Endothelial cell of umbilical vein (primary cell): ENCODE measurements at regions not wholly inside any gene's neighbourhood (a gene's known extent, or its start where the extent isn't known, plus 50 kb on each side); places are given as distances from the start of the nearest gene placed in this dataset.

Source experiments
- BruUV-seq: library from RNA; stranded (reverse); fragments of 400-500 nt; replicated peaks from 2 replicates; lab custom pipeline; 2021; lab: Mats Ljungman, UMichigan
- CTCF ChIA-PET: fragments of 300-600, 350-600 bp; sonication (Branson Sonifier 250); formaldehyde crosslinking; loops from one replicate; lab custom pipeline; 2021; ENCODE audit warnings: antibody characterized with exemption, inconsistent platforms; lab: Charles Lee
- POLR2A ChIA-PET: fragments of 300-600, 350-600 bp; sonication (Branson Sonifier 250); formaldehyde crosslinking; loops from one replicate; lab custom pipeline; 2021; ENCODE audit warnings: antibody characterized with exemption, inconsistent platforms; lab: Charles Lee
- DNase-seq: peaks from one replicate; pipeline ENCODE4 v3.0.0-alpha.2; 2011; ENCODE audit warnings: low read depth, low spot score
- FAIRE-seq: peaks from 2 replicates; lab custom pipeline; 2011; peaks lifted over from hg19 to GRCh38; lab: Jason Lieb, UNC
- H2AFZ ChIP-seq: 2 replicates; pipeline ENCODE4 v1.6.0; 2012; ENCODE audit warnings: low read depth, low read length, control low read depth, inconsistent platforms
- H3K27ac ChIP-seq: 2 replicates; pipeline ENCODE4 v1.5.1; 2011; ENCODE audit warnings: low read depth, mild to moderate bottlenecking, control low read depth, low read length, moderate library complexity; ENCODE audit not compliant: insufficient read depth
- H3K27me3 ChIP-seq, 2 experiments: 2 replicates each; pipeline versions ENCODE4 v1.6.0 to v1.6.1; 2011; ENCODE audit warnings: low read length in 2 of 2, mixed read lengths in 1 of 2; ENCODE audit not compliant: control insufficient read depth in 2 of 2, insufficient read depth in 2 of 2
- H3K36me3 ChIP-seq, 2 experiments: 2 replicates in 1 of 2; 3 replicates in 1 of 2; pipeline ENCODE4 v1.5.1; 2011; ENCODE audit warnings: low read length in 2 of 2, mild to moderate bottlenecking in 1 of 2, moderate library complexity in 1 of 2; ENCODE audit not compliant: control insufficient read depth in 2 of 2, insufficient read depth in 2 of 2; ENCODE audit errors: extremely low read depth in 1 of 2
- H3K4me1 ChIP-seq: 3 replicates; pipeline ENCODE4 v1.5.1; 2011; ENCODE audit warnings: mild to moderate bottlenecking, low read length; ENCODE audit not compliant: control insufficient read depth, insufficient read depth; ENCODE audit errors: extremely low read depth
- H3K4me2 ChIP-seq: 2 replicates; pipeline ENCODE4 v1.6.1; 2011; ENCODE audit warnings: low read length, control low read depth, mixed read lengths; ENCODE audit not compliant: insufficient read depth
- H3K4me3 ChIP-seq, 3 experiments: fragments of 200-600 bp in 1 of 3; sonication (generic), shearing (Covaris generic) in 1 of 3; replicated peaks in 1 of 3; 2 replicates each; pipeline ENCODE4 v1.5.1; 2011 to 2016; ENCODE audit warnings: control low read depth in 3 of 3, low read length in 3 of 3, mild to moderate bottlenecking in 2 of 3, inconsistent platforms in 1 of 3, low read depth in 1 of 3, moderate library complexity in 1 of 3; ENCODE audit not compliant: insufficient read depth in 1 of 3
- H3K79me2 ChIP-seq: 2 replicates; pipeline ENCODE4 v1.6.0; 2012; ENCODE audit warnings: low read length, inconsistent platforms; ENCODE audit not compliant: control insufficient read depth, insufficient read depth
- H3K9ac ChIP-seq: replicated peaks from 2 replicates; pipeline ENCODE3; 2011; ENCODE audit warnings: low read length, control low read depth; ENCODE audit not compliant: insufficient read depth; ENCODE audit errors: extremely low read depth
- H3K9me1 ChIP-seq: replicated peaks from 3 replicates; pipeline ENCODE4 v1.6.0; 2011; ENCODE audit warnings: mild to moderate bottlenecking, low read length; ENCODE audit not compliant: control insufficient read depth, insufficient read depth; ENCODE audit errors: extremely low read depth
- H3K9me3 ChIP-seq: replicated peaks from 2 replicates; pipeline ENCODE4 v1.5.1; 2012; ENCODE audit warnings: low read length, inconsistent platforms; ENCODE audit not compliant: control insufficient read depth, insufficient read depth
- H4K20me1 ChIP-seq: replicated peaks from 2 replicates; pipeline ENCODE3; 2011; ENCODE audit warnings: mild to moderate bottlenecking, low read length; ENCODE audit not compliant: control insufficient read depth, insufficient read depth; ENCODE audit errors: extremely low read depth
- EZH2 ChIP-seq: IDR thresholded peaks from 2 replicates; pipeline ENCODE4 v1.6.1; 2012; ENCODE audit warnings: borderline replicate concordance, low read depth, mild to moderate bottlenecking, moderate library complexity, low read length, inconsistent platforms; ENCODE audit not compliant: severe bottlenecking
- FOS ChIP-seq: IDR thresholded peaks from 2 replicates; pipeline ENCODE4 v1.6.1; 2011; ENCODE audit warnings: mild to moderate bottlenecking, low read length, moderate library complexity, borderline replicate concordance; ENCODE audit not compliant: insufficient read depth
- GATA2 ChIP-seq: IDR thresholded peaks from 2 replicates; pipeline ENCODE4 v1.7.0; 2011; ENCODE audit warnings: low read depth, mild to moderate bottlenecking, moderate library complexity, mixed read lengths, low read length; ENCODE audit not compliant: insufficient read length, insufficient read depth
- JUN ChIP-seq: IDR thresholded peaks from 2 replicates; pipeline ENCODE4 v1.6.1; 2011; ENCODE audit warnings: borderline replicate concordance, low read depth; ENCODE audit not compliant: insufficient read length, insufficient read depth
- MAX ChIP-seq: IDR thresholded peaks from 2 replicates; pipeline ENCODE4 v1.6.1; 2011; ENCODE audit not compliant: insufficient read depth, insufficient read length
- MYC ChIP-seq: IDR thresholded peaks from one replicate; pipeline ENCODE4 v1.6.1; 2011; ENCODE audit warnings: mild to moderate bottlenecking, low read depth, low read length
- POLR2A ChIP-seq: IDR thresholded peaks from 2 replicates; pipeline ENCODE4 v1.6.1; 2012; ENCODE audit warnings: low read depth, mild to moderate bottlenecking, control low read depth, low read length
- POLR2AphosphoS5 ChIP-seq: IDR thresholded peaks from 2 replicates; pipeline ENCODE4 v1.6.1; 2012; ENCODE audit warnings: low read depth, mild to moderate bottlenecking, control low read depth, low read length, moderate library complexity; ENCODE audit not compliant: insufficient read depth
- dilution Hi-C: fragments of 300-500 bp; cut with MboI; formaldehyde crosslinking; loops from one replicate; pipeline ENCODE4 v1.15.0; 2019; ENCODE audit warnings: low sequenced_read_pairs; ENCODE audit not compliant: extremely low pct_ligation_motif_present
- intact Hi-C: fragments of 100-400 bp; cut with micrococcal nuclease; formaldehyde crosslinking; loops from one replicate; pipeline ENCODE4 v1.10.0; 2022

- Histone ChIP-seq H3K36me3 (no peaks in the 10 kb centered on the region), H3K4me2 (no peak overlapping the region), H3K9ac (no peak overlapping the region), H4K20me1 (no peaks in the 10 kb centered on the region), H3K9me1 (no peaks in the 10 kb centered on the region), H2AFZ (no peak overlapping the region), H3K79me2 (no peaks in the 10 kb centered on the region), H3K9me3 (no peaks in the 10 kb centered on the region), H3K4me1 (peaks cover 42% of the 10 kb centered on the region), H3K27ac (no peak overlapping the region), H3K27me3 (no peaks in the 10 kb centered on the region), H3K4me3 (no peak overlapping the region)
- ChIA-PET CTCF (interaction anchor here (1.5 kb wide), 1 partner anchor 42 kb away, joined by 4 read pairs; no protein-coding TSS in a partner anchor), POLR2A (no interaction called here)
- dilution Hi-C loops: no loop called here
- TF ChIP-seq JUN (no peak), GATA2 (no peak), MYC (no peak), EZH2 (no peak)
- DNase-seq: no peak
- no peak for FAIRE-seq
- intact Hi-C loops: no loop called here
- BruUV-seq: no TSS peak
These were observed 97.2 kb upstream of the COL8A1 start for GRCh38 chr3:99541181-99541580.

DNA sequence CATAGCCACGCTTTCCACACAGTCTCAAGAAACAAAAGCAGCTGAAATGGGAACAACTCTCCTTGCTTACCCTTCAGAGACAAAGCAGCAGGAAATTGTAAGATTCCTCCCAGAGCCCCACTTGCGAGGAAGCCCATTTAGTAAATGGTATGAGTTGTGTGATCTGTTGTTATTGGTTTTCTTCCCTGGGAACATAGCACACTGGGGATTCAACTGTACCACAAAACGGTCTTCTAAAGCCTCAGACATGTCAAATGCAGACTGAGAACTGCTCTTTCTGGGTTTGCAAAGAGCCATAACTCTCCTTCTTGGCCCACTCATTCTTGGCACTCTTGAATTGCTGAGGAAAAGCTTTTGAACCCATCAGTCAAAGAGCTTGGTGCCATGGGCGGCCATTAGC, 101.0 kb upstream of the COL8A1 start:
- Histone ChIP-seq H3K27me3 (no peaks in the 10 kb centered on the region), H3K36me3 (no peaks in the 10 kb centered on the region), H3K27ac (no peak overlapping the region), H4K20me1 (no peaks in the 10 kb centered on the region), H3K79me2 (no peaks in the 10 kb centered on the region), H3K9ac (no peak overlapping the region), H2AFZ (peak overlapping the region; percentile 43), H3K4me1 (peaks cover 5% of the 10 kb centered on the region), H3K4me2 (no peak overlapping the region), H3K4me3 (no peak overlapping the region), H3K9me3 (no peaks in the 10 kb centered on the region), H3K9me1 (no peaks in the 10 kb centered on the region)
- intact Hi-C loops (no loop called here), dilution Hi-C loops (no loop called here)
- BruUV-seq: no TSS peak
- FAIRE-seq: no peak
- no peak for TF ChIP-seq GATA2
- TF ChIP-seq FOS: no peak
- TF ChIP-seq MAX: no peak
- TF ChIP-seq POLR2AphosphoS5: no peak
- no peak for TF ChIP-seq POLR2A
- POLR2A ChIA-PET: no interaction called here
- no peak for DNase-seq
- CTCF ChIA-PET: interaction anchor here (1.5 to 2.0 kb wide), 2 partner anchors 9 to 103 kb away, joined by 4 to 9 read pairs; no protein-coding TSS in a partner anchor
